GM18868 (cell line): ENCODE measurements at regions not wholly inside any gene's neighbourhood (a gene's known extent, or its start where the extent isn't known, plus 50 kb on each side); places are given as distances from the start of the nearest gene placed in this dataset.
"Not testable (repeated sequence)": the region's sequence is repeated elsewhere in the genome, so short reads cannot be mapped to it uniquely, and the experiment has no call there.

Experiments
- ATAC-seq: cut with Tn5 transposase; IDR thresholded peaks from one replicate; pipeline ENCODE4 v1.9.1; 2021; ENCODE audit warnings: mild to moderate bottlenecking, moderate library complexity; ENCODE audit not compliant: unreplicated experiment

DNA sequence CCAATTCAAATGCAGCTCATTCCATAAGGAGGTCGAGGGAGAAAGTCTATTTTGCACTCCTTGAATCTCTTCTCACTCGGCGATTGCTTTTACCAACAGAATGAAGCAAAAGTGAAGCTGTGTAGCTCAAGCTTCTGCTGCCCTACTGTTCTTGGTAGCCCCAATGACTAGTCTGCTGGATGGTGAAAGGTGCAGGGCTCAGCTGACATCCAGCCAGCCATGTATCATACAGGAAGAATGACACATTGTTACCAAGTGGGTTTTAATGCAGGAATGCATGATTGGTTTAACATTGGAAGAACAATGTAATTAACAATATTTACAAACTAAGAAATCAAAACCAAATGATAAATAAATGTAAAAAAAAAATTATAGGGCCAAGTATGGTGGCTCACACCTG lies 286.2 kb upstream of the HSFY2 start:
- no peak for ATAC-seq

DNA sequence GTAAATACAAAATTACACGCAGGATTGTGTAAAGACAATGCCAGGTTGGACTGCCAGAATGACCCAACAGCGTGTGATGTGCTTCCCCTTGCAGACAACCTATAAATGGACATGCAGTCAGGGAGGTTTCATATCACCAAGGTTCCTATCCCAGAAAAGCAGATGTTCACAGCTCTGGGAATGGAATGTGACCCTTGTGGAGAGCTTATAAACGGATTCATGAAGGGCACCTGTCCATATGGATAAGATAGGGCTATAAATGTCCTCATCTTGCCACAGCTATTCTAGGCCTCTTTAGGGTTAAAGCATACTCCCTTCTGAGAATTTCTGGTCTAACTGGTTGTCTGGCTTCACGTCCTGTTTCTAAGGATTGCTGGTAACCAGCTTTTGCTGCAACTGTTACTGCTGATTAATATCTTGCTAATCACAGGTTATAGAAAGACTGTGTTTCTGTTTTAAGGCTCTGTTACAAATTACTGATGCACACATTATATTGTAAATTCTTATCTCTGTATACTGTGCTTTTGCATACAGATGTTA lies 285.4 kb upstream of the HSFY2 start:
- no peak for ATAC-seq

DNA sequence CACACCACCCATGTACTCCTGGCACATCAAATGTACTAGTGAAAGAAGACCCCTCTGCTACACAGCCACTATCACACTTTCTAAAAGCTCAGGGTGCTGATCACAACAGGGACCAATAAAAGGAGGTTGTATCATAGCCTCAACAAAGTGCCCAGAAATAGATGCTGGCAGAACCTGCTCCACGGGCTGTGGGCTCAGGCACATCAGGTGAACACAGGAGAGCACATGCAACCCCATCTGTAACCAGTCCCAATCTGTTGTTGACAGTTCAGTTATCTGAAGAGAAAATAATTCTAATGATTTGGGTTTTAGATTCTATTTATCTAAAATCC lies 282.6 kb upstream of the HSFY2 start:
- no peak for ATAC-seq

DNA sequence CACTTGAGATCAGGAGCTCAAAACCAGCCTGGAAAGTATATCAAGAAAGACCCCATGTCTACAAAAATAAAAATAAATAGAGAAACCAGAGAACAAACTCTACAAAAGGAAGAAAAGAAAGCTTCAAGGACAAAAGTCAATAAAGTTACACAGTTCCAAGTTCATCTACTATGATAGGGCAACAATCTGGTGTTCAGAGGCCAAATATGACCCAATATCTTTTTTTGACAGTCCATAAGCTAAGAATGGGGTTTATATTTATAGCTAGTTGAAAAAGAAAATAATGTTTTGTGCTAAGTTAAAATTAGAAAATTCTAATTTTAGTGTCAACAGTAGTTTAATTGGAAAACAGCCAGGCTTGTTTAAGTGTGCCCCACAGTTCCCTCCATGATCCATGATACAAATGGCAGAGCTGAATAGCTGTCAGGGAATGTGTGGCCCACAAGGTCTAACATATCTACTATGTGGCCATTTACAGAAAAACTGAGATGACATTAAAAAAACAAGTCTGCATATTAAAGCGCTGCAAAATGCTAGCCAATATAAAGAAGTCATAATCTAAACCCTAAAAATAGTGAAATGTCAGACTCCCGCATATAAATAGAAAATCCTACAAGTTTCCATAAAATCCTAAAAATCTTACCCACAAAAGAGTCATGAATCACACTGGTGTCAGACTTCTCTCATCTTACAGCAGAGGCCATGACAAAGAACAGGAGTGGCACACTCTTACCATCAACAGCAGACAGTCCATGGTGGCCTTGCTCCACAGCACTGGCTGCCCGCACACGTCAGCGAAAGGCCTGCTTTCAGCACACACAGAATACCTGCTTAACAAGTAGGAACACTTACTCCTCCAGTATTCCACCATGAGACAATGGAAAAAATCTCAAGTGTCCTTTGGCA lies 281.9 kb upstream of the HSFY2 start:
- ATAC-seq, result no peak

DNA sequence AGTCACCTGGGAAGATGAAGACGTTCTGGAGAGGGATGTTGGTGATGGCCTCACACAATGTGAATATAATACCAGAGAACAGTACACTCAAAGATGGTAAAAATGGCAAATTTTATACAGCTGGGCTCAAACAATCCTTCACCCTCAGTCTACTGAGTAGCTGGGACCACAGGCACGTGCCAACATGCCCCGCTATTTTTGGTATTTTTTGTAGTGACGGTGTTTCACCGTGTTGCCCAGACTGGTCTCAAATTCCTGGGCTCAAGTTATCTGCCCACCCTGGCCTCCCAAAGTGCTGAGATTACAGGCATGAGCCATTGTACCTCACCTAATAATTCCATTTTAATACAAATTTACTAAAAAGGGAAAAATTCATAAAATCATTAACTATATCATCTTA lies 280.3 kb upstream of the HSFY2 start:
- ATAC-seq, result no peak

DNA sequence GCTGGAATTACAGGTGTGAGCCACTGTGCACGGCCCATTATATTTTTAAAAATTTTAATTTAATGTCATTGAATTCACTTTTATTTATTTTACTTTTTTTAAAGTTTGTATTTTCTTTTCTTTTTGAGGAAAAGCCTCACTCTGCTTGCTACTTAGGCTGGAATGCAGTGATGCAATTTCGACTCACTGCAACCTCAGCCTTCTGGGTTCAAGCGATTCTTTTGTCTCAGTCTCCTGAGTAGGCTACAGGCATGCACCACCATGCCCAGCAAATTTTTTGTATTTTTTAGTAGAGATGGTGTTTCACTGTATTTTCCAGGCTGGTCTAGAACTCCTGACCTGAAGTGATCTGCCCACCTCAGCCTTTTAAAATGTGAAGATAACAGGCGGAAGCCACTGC lies 277.5 kb upstream of the HSFY2 start:
- no peak for ATAC-seq

DNA sequence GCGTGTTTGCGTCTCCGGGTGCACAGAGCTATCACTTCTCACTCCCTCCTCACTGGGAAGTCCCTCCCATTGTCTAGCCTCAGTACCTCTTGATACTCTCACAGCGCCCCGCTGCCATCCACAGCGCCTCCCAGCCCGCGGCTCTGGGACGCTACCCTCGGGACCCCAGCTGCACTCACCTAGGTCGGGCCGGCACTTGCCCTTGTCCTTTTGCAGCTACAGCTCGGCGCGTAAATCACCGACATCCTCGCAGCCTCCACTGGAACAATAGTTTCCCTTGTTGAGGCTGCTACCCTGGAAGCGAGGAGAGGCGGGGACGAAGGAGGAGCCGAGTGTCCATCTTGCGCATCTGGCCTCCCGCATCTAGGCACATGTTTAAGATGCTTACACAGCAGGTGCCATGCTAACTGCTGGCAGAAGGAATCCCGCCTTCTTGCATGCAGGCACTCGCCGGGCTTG lies 269.5 kb upstream of the HSFY2 start:
- ATAC-seq, result no peak

DNA sequence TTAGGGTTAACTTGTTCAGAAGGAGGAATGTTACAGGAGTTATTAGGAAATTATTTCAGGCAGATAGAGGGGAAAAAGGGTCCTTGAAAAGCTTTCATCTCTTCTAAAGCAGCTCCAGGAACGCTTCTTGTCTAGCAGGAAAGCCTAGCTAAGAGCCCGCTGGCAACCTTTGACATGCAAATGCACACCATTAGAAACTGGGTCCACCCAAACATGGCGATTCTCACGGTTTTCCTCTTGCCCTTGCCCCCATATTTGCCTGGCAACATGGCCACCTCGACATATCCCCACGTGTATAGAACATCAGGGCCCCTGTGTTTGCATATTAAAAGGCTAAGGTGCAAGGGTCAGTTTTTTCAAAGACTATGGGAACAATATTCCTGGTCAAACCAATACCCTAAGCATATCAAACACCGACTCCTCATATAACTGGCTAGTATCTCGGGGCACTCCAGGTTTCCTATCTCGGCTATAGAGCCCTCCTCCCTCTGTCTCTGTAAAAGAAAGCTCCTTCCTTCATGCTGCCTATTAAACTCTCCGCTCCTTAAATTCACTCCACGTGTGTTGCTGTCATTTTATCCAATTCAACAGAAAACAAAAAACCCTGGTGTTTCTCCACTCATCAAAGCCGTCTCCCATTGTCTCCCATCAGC lies 268.9 kb upstream of the HSFY2 start:
- ATAC-seq, result no peak

DNA sequence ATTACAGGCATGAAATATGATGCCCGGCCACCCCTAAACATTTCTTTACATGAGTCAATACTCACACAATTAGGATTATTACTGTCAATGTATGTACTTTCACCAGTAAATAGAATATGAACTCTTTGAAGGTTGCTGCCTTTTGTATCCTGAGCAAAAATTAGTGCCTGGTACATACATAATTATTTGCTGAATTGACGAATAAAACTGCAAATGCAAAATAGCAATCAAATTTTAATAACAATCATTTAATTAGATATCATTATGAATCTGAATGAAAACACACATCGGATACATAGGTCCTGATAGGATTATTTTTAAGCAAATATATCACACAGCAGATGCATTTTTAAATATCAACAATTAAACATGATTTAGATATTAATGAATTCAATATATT lies 253.1 kb upstream of the HSFY2 start:
- no peak for ATAC-seq

DNA sequence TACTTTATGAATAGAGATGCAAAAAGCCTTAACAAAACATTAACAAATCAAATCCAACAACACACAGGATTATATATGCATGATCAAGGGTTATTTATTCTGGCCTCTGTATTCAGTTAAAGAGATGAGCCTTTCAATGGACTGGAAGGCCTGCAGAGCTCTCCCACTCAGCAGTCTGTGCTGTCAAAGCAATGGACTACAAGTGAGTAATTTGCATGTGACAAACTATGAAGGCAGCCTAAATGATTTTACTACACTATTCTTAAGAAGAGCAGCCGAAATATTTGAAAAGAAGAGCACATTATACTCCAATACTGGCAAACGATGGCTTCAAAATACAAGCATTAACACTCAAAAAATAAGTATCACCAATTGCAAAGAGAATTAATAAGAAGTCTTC lies 250.4 kb upstream of the HSFY2 start:
- ATAC-seq, result no peak

DNA sequence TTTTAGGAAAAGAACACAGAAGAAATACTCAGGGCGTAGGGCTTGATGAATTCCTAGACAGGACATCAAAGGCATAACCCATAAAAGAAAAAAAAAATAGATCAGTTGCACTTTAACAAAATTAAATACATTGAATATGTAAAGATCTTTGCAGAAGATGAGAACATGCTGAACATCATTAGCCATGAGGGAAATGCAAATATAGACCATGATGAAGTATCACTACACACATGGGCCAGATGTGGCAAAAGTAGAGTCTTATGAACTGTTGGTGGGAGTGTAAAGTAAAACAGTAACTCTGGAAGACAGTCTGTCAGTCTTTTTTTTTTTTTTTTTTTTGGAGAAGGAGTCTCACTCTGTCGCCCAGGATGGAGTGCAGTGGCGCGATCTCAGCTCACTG lies 246.7 kb upstream of the HSFY2 start:
- ATAC-seq, result no peak

DNA sequence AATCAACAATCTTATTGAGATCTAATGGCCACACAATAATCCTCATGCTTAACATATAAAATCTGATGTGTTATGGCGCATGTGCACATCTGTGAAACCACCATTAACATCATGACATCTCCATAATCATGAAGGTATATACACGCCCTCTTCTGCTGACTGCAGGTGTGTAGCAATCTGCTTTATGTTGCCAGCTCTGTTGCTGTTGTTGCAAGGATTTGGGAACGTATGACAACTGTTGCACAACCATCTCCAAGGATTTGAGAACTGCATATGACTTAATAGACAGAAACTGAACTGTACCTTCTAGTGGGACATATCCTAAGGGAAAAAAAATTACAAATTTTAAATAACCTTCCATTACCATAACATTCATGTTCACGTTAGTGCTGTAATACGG lies 243.5 kb upstream of the HSFY2 start:
- ATAC-seq, result no peak

DNA sequence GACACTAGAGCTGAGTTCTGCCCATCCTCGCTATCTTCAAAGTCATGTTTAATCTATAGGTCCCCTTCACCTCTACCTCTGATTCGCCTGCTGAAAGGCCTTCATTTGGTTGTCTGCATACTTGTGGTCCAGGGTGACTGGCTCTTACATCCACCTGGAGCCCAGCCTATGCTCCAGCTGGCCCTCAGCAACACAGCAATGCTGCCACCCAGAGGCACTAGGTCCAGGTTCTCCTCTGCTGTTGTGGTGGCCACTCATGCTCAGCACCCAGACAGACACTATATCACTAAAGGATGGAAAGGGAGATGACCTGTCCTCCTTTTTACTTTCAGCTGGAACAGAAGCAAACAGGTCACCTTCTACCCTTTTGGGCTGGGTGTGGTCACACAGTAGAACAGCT lies 242.3 kb upstream of the HSFY2 start:
- no peak for ATAC-seq

DNA sequence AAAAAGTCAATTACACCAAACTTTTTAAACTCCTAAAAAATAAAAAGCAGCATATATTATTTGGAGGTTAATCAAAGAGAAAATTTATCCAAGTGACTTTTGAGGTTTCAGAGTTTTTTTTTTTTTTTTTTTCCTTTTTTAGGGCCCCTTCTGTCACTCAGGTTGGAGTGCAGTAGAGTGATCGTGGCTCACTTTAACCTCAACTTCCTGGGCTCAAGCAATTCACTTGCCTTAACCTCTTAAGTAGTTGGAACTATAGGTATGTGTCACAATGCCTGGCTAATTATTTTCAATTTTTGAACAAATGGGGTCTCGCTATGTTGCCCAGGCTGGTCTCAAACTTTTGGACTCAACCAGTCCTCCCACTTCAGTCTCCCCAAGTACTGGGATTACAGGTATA lies 241.7 kb upstream of the HSFY2 start:
- ATAC-seq, result no peak

DNA sequence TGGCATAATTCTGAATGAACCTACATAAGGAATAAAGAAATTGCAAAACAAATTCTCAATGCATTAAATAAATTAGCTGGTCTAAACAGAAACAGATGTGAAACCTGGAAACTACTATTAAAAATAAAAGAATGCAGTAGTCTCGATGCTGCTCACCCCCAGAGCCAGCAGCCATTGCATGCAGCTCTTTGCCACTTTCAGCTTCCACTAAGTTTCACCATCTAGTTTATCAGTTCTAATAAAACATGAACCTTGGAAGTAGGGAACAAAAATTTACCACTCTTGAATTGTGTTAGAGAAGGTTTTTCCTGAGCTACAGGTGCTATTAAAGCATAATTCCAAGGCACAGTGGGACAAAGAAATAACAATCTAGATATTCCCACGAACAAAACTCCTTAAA lies 239.4 kb upstream of the HSFY2 start:
- ATAC-seq, result no peak

DNA sequence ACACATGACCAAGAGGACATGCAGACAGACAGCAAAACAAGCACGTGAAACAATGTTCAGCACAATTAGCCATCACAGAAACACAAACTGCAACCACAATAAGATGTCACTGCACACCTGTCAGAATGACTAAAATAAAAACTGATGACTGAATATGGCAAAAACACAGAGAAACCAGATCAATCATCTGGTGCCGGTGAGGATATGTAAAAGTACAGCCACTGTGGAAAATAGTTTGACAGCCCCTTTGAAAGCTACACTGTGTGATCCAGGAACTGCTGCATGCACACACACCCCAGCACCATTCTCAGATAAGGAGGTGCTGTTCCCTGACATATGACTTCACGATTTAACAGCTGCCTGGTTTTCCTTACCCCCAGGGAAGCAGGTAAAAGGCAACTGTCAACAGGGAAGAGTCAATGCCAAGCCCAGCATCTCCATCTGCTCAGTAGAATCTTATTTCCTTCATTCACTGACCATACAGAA lies 238.1 kb upstream of the HSFY2 start:
- no peak for ATAC-seq

DNA sequence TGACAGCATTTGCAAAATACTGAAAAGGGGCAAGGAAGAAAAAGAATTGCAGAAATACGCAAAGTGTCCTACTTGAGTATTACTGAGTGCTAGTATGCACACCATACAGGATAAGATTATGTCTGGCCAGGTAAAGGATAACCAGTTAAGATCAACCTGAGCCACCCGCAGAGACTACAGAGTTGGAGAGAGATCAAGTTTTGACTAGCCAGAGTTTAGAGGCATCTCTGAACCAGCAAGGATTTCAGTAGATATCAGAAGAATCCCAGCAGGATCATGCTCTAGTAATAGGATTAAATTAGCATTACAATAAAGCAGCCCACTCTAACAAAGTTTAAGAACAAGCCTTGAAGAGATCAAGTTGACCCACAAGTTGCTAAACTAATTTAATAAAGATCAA lies 232.7 kb upstream of the HSFY2 start:
- no peak for ATAC-seq

DNA sequence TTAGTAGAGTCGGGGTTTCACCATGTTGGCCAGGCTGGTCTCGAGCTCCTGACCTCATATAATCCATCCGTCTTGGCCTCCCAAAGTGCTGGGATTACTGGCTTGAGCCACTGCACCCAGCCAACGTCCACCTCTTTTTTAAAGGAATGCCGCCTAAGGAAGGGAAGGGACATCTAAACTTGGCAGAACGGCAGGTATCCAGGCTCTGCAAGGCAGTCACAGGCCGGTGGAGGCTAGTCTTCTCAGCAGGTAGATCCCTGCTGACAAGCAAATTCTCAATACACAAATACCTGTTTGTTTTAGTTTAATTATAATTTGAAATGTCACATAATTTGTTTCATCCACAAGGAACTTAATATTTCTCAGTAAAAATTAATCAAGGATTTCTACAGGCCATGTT lies 232.0 kb upstream of the HSFY2 start:
- no peak for ATAC-seq

DNA sequence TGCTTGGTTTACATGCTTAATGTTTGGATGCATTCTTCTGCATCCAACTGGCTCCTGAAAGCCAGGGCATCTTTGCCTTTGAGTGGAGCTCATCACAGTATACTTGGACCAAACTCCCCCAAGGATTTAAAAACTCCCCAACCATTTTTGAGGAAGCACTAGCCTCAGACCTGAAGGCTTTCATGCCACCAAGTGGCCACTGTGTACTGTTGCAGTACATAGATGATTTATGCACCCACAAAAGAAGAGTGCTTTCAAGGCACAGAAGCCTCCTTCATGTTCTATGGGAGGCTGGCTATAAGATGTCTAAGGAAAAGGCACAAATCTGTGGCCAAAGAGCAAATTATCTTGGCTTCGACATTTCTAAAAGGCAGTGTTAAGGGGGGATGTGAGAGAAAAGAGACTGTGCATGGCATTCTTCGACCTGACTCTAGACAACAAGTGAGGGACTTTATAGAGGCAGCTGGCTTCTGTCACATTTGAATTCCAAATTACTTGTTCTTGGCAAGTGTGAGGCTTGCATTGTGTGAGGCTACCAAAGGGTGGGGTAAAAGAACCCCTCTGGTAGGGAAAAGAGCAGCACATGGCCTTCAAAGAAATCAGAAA lies 224.2 kb upstream of the HSFY2 start:
- ATAC-seq, result no peak

DNA sequence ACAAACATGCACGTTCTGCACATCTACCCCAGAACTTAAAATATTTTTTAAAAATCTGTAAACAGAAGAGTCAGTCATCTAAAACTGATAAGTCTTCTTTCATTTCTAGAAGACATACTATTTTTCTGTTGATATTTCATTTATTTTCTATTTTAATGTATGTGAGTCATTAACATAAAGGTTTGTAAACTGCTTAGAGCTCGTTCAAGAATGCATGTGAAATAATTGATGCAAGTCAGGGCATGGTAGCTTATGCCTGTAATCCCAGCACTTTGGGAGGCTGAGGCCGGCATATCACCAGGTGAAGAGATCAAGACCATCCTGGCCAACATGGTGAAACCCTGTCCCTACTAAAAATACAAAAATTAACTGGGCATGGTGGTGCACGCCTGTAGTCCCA lies 219.9 kb upstream of the HSFY2 start:
- no peak for ATAC-seq

DNA sequence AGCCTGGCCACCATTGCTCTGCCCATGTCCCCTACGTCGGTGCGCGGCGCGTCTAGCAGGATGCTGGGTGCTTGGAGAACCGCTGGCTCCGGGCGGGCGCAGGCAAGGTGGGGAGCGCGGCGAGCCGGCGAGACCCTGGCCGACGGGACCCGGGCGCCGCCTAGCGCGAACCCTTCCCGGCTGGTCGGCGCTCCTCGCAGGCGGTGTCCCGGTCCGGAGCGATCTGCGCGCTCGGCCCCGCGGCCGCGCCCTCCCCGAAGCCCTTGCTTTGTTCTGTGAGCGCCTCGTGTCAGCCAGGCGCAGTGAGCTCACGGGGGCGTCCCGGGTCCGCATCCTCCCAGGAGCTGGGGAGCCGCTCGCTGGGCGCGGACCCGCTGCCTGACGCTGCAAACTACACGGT lies 219.1 kb upstream of the HSFY2 start:
- ATAC-seq, result not testable (repeated sequence)

DNA sequence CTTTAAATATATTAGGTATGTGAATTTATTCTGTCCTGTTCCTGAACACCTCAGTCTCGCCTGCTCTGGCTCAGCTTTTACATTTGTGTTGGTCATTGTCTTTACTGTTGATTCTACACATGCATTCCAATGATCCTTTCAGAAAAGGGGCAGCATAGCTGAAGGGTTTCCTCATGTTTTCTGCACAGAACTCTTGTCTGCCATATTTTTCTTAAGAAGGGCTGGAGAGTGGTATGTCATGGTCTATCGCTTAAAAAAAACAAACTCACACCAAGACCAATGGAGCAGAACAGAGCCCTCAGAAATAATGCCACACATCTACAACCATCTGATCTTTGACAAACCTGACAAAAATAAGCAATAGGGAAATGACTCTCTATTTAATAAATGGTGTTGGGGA lies 215.8 kb upstream of the HSFY2 start:
- ATAC-seq, result no peak
